ENCODE measurements at regions not wholly inside any gene's neighbourhood (a gene's known extent, or its start where the extent isn't known, plus 50 kb on each side); places are given as distances from the start of the nearest gene placed in this dataset.

- Histone ChIP-seq H3K9me2 (ENCODE audit: insufficient read depth) (no peaks in the 10 kb centered on the region), H3K36me3 (ENCODE audit: low read depth) (no peaks in the 10 kb centered on the region), H4K20me1 (ENCODE audit: insufficient read depth) (no peaks in the 10 kb centered on the region), H2AFZ (no peak overlapping the region), H3K27ac (no peak overlapping the region), H3K4me2 (ENCODE audit: unreplicated experiment) (no peak overlapping the region), H3F3A (ENCODE audit: insufficient read depth) (no peaks in the 10 kb centered on the region), H3K4me3 (no peak overlapping the region), H3K27me3 (replicated peaks; ENCODE audit: insufficient read depth) (no peaks in the 10 kb centered on the region), H3K79me2 (ENCODE audit: insufficient read depth) (no peaks in the 10 kb centered on the region), H3K4me1 (ENCODE audit: insufficient read depth) (no peaks in the 10 kb centered on the region), H3K9ac (no peak overlapping the region), H3K9me3 (ENCODE audit: low read depth) (no peaks in the 10 kb centered on the region)
- in situ Hi-C loops (cut with MboI) = no loop called here
- WGBS, 2 experiments (ENCODE audit: low coverage in 1 of 2, low lambda C conversion rate in 2 of 2, missing lambda C conversion rate in 2 of 2) = 29 to 32% methylated on average over 1 of the region's 1 CpG
- no peak for TF ChIP-seq EZH2 (IDR thresholded peaks at IDR 0.05; ENCODE audit: insufficient read depth, poor library complexity, severe bottlenecking)
- no peak for TF ChIP-seq EZH2phosphoT487 (IDR thresholded peaks at IDR 0.05; ENCODE audit: insufficient read depth, low read depth)
- DNase-seq = peak; percentile 6
Observed at GRCh38 chr3:39748002-39748401, 61.4 kb upstream of the MYRIP start.

- Histone ChIP-seq H3K4me2 (ENCODE audit: unreplicated experiment) (no peak overlapping the region), H3K27me3 (replicated peaks; ENCODE audit: insufficient read depth) (no peaks in the 10 kb centered on the region), H2AFZ (no peak overlapping the region), H3K27ac (no peak overlapping the region), H3K4me3 (no peak overlapping the region), H3K9me3 (ENCODE audit: low read depth) (no peaks in the 10 kb centered on the region), H3K9me2 (ENCODE audit: insufficient read depth) (no peaks in the 10 kb centered on the region), H4K20me1 (ENCODE audit: insufficient read depth) (no peaks in the 10 kb centered on the region), H3K9ac (no peak overlapping the region), H3K36me3 (ENCODE audit: low read depth) (no peaks in the 10 kb centered on the region), H3K4me1 (ENCODE audit: insufficient read depth) (no peaks in the 10 kb centered on the region), H3K79me2 (ENCODE audit: insufficient read depth) (no peaks in the 10 kb centered on the region), H3F3A (ENCODE audit: insufficient read depth) (no peaks in the 10 kb centered on the region)
- no peak for TF ChIP-seq EZH2 (IDR thresholded peaks at IDR 0.05; ENCODE audit: insufficient read depth, poor library complexity, severe bottlenecking)
- no peak for TF ChIP-seq EZH2phosphoT487 (IDR thresholded peaks at IDR 0.05; ENCODE audit: insufficient read depth, low read depth)
- DNase-seq = no peak
- WGBS, 2 experiments (ENCODE audit: low coverage in 1 of 2, low lambda C conversion rate in 2 of 2, missing lambda C conversion rate in 2 of 2) = 15 to 16% methylated on average over 2 of the region's 2 CpGs
- in situ Hi-C loops (cut with MboI) = no loop called here
Observed at GRCh38 chr3:39748763-39749162, 60.6 kb upstream of the MYRIP start.

GRCh38 chr3:39750712-39751111, 58.7 kb upstream of the MYRIP start:
- Histone ChIP-seq H3K79me2 (ENCODE audit: insufficient read depth) (no peaks in the 10 kb centered on the region), H4K20me1 (ENCODE audit: insufficient read depth) (no peaks in the 10 kb centered on the region), H3K4me3 (no peak overlapping the region), H2AFZ (no peak overlapping the region), H3K4me1 (ENCODE audit: insufficient read depth) (no peaks in the 10 kb centered on the region), H3K4me2 (ENCODE audit: unreplicated experiment) (no peak overlapping the region), H3K36me3 (ENCODE audit: low read depth) (no peaks in the 10 kb centered on the region), H3K9me2 (ENCODE audit: insufficient read depth) (no peaks in the 10 kb centered on the region), H3F3A (ENCODE audit: insufficient read depth) (no peaks in the 10 kb centered on the region), H3K9ac (no peak overlapping the region), H3K9me3 (ENCODE audit: low read depth) (no peaks in the 10 kb centered on the region), H3K27ac (no peak overlapping the region), H3K27me3 (replicated peaks; ENCODE audit: insufficient read depth) (no peaks in the 10 kb centered on the region)
- 36 to 39% methylated on average over 4 of the region's 4 CpGs for WGBS, 2 experiments (ENCODE audit: low coverage in 1 of 2, low lambda C conversion rate in 2 of 2, missing lambda C conversion rate in 2 of 2)
- TF ChIP-seq EZH2phosphoT487 (IDR thresholded peaks at IDR 0.05; ENCODE audit: insufficient read depth, low read depth) = no peak
- TF ChIP-seq EZH2 (IDR thresholded peaks at IDR 0.05; ENCODE audit: insufficient read depth, poor library complexity, severe bottlenecking) = no peak
- in situ Hi-C loops (cut with MboI) = no loop called here
- DNase-seq = no peak

- WGBS, 2 experiments (ENCODE audit: low coverage in 1 of 2, low lambda C conversion rate in 2 of 2, missing lambda C conversion rate in 2 of 2) = 22 to 26% methylated on average over 1 of the region's 1 CpG
- Histone ChIP-seq H3K27ac (no peak overlapping the region), H3K27me3 (replicated peaks; ENCODE audit: insufficient read depth) (no peaks in the 10 kb centered on the region), H2AFZ (no peak overlapping the region), H4K20me1 (ENCODE audit: insufficient read depth) (no peaks in the 10 kb centered on the region), H3K4me3 (no peak overlapping the region), H3K9me2 (ENCODE audit: insufficient read depth) (no peaks in the 10 kb centered on the region), H3K4me2 (ENCODE audit: unreplicated experiment) (no peak overlapping the region), H3K36me3 (ENCODE audit: low read depth) (no peaks in the 10 kb centered on the region), H3K4me1 (ENCODE audit: insufficient read depth) (no peaks in the 10 kb centered on the region), H3K9me3 (ENCODE audit: low read depth) (no peaks in the 10 kb centered on the region), H3K79me2 (ENCODE audit: insufficient read depth) (no peaks in the 10 kb centered on the region), H3F3A (ENCODE audit: insufficient read depth) (no peaks in the 10 kb centered on the region), H3K9ac (no peak overlapping the region)
- TF ChIP-seq EZH2 (IDR thresholded peaks at IDR 0.05; ENCODE audit: insufficient read depth, poor library complexity, severe bottlenecking) (no peak), EZH2phosphoT487 (IDR thresholded peaks at IDR 0.05; ENCODE audit: insufficient read depth, low read depth) (no peak)
- DNase-seq = no peak
- in situ Hi-C loops (cut with MboI) = no loop called here
Observed at GRCh38 chr3:39751286-39751685, 58.1 kb upstream of the MYRIP start.

- Histone ChIP-seq H3K27me3 (replicated peaks; ENCODE audit: insufficient read depth) (no peaks in the 10 kb centered on the region), H3F3A (ENCODE audit: insufficient read depth) (no peaks in the 10 kb centered on the region), H3K9ac (no peak overlapping the region), H4K20me1 (ENCODE audit: insufficient read depth) (no peaks in the 10 kb centered on the region), H3K4me3 (no peak overlapping the region), H3K9me2 (ENCODE audit: insufficient read depth) (no peaks in the 10 kb centered on the region), H3K9me3 (ENCODE audit: low read depth) (no peaks in the 10 kb centered on the region), H3K4me2 (ENCODE audit: unreplicated experiment) (no peak overlapping the region), H3K36me3 (ENCODE audit: low read depth) (no peaks in the 10 kb centered on the region), H3K4me1 (ENCODE audit: insufficient read depth) (no peaks in the 10 kb centered on the region), H2AFZ (no peak overlapping the region), H3K79me2 (ENCODE audit: insufficient read depth) (no peaks in the 10 kb centered on the region), H3K27ac (no peak overlapping the region)
- no peak for DNase-seq
- WGBS, 2 experiments (ENCODE audit: low coverage in 1 of 2, low lambda C conversion rate in 2 of 2, missing lambda C conversion rate in 2 of 2) = 66 to 70% methylated on average over 3 of the region's 3 CpGs
- TF ChIP-seq EZH2phosphoT487 (IDR thresholded peaks at IDR 0.05; ENCODE audit: insufficient read depth, low read depth) = no peak
- TF ChIP-seq EZH2 (IDR thresholded peaks at IDR 0.05; ENCODE audit: insufficient read depth, poor library complexity, severe bottlenecking) = no peak
- in situ Hi-C loops (cut with MboI) = no loop called here
Observed at GRCh38 chr3:39752019-39752637, 57.3 kb upstream of the MYRIP start.
